Activated T-cell treated with anti-CD3 and anti-CD28 coated beads, Interleukin-2, amount 50 U/mL, for 72 hours (primary cell): ENCODE measurements at regions not wholly inside any gene's neighbourhood (a gene's known extent, or its start where the extent isn't known, plus 50 kb on each side); places are given as distances from the start of the nearest gene placed in this dataset.

Experiments
- ATAC-seq, 2 donors: fragments of 150-1000 bp; cut with Tn5 transposase; replicated peaks in 1 of 2; 2 replicates each; pipeline ENCODE4 v1.10.0; 2021; ENCODE audit warnings: moderate library complexity in 2 of 2, mild to moderate bottlenecking in 1 of 2
- DNase-seq, 2 donors: peaks; one replicate each; pipeline ENCODE4 v3.0.0; 2021 to 2022; ENCODE audit warnings: mixed read lengths in 1 of 2
- H3K27ac Mint-ChIP-seq: one replicate; pipeline ENCODE4 v1.8.0; 2022; ENCODE audit warnings: mild to moderate bottlenecking, moderate library complexity, mixed read lengths
- H3K27me3 Mint-ChIP-seq: one replicate; pipeline ENCODE4 v1.8.0; 2022; ENCODE audit warnings: low read depth, mixed read lengths
- H3K36me3 Mint-ChIP-seq, 2 donors: one replicate each; pipeline ENCODE4 v1.8.0; 2022; ENCODE audit warnings: mixed read lengths in 2 of 2, mild to moderate bottlenecking in 1 of 2; ENCODE audit not compliant: insufficient read depth in 2 of 2
- H3K4me1 Mint-ChIP-seq: one replicate; pipeline ENCODE4 v1.8.0; 2022; ENCODE audit warnings: low read depth, mixed read lengths
- H3K4me3 Mint-ChIP-seq, 2 donors: one replicate each; pipeline ENCODE4 v1.8.0; 2022; ENCODE audit warnings: mild to moderate bottlenecking in 2 of 2, mixed read lengths in 2 of 2, moderate library complexity in 2 of 2
- H3K9me3 Mint-ChIP-seq, 2 donors: one replicate each; pipeline ENCODE4 v1.8.0; 2022; ENCODE audit warnings: mixed read lengths in 2 of 2

DNA sequence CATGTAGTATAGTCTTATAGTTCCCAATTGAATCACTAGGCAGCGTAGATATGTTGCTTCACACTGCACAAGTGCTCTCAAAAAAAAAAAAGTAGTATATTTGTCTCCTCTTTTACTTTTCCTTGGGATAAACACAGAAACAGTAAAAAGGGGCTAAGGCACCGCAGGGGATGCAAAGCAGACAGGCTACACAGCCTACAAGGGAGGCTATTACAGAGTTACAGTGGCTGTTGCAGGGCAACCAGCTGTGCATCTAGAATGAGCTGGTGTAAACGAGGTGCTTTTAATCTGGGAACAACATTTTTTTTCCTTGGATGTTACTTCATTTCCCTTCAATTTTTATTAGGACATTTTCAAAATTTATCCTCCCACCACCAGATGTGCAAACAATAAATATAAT is 1934.7 kb upstream of the CELF4 start:
- no peaks in the 10 kb centered on the region for H3K4me1 Mint-ChIP-seq
- ATAC-seq (no peak), DNase-seq (no peak)
- no peak overlapping the region for H3K27ac Mint-ChIP-seq
- H3K9me3 Mint-ChIP-seq = peaks cover 3 to 5% of the 10 kb centered on the region in 2 donors
- no peaks in the 10 kb centered on the region for H3K27me3 Mint-ChIP-seq
- H3K36me3 Mint-ChIP-seq = no peaks in the 10 kb centered on the region
- no peak overlapping the region for H3K4me3 Mint-ChIP-seq

- no peak for ATAC-seq
- Mint-ChIP-seq H3K27ac (no peak overlapping the region), H3K4me3 (no peak overlapping the region), H3K27me3 (no peaks in the 10 kb centered on the region), H3K9me3 (peaks cover 3 to 4% of the 10 kb centered on the region in 2 donors), H3K4me1 (no peaks in the 10 kb centered on the region), H3K36me3 (no peaks in the 10 kb centered on the region)
- DNase-seq = no peak
These were observed 1932.2 kb upstream of the CELF4 start for GRCh38 chr18:39497821-39498220.

DNA sequence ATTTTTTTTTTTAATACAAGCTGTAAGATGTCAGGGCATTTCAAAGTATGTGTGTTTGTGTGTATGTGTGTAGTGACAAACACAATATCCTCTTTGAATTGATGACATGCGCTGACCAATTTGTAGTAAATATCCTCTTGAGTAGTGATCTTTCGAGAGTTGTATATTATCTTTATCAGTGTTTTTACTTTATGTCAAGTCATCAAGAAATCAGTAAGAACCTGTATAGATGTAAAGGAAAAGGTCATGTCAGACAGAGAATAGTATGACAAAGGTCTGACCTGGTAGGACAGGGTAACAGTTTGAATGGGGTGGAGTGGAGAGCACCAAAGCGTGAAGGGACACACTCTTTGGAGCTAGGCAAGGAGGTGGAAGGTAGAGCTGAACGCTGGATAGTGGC is 1931.4 kb upstream of the CELF4 start:
- H3K4me1 Mint-ChIP-seq = no peaks in the 10 kb centered on the region
- H3K9me3 Mint-ChIP-seq = peaks cover 3 to 4% of the 10 kb centered on the region in 2 donors
- DNase-seq = no peak
- no peaks in the 10 kb centered on the region for H3K27me3 Mint-ChIP-seq
- ATAC-seq = no peak
- H3K36me3 Mint-ChIP-seq = no peaks in the 10 kb centered on the region
- no peak overlapping the region for H3K27ac Mint-ChIP-seq
- no peak overlapping the region for H3K4me3 Mint-ChIP-seq

GRCh38 chr18:39494211-39494896 is 1928.8 kb upstream of the CELF4 start:
- H3K4me1 Mint-ChIP-seq = no peaks in the 10 kb centered on the region
- ATAC-seq (no peak), DNase-seq (no peak)
- no peak overlapping the region for H3K27ac Mint-ChIP-seq
- no peaks in the 10 kb centered on the region for H3K36me3 Mint-ChIP-seq
- H3K27me3 Mint-ChIP-seq = no peaks in the 10 kb centered on the region
- peaks cover 4 to 9% of the 10 kb centered on the region in 2 donors for H3K9me3 Mint-ChIP-seq
- H3K4me3 Mint-ChIP-seq = no peak overlapping the region

- Mint-ChIP-seq H3K36me3 (no peaks in the 10 kb centered on the region), H3K4me3 (no peak overlapping the region), H3K27me3 (no peaks in the 10 kb centered on the region), H3K9me3 (peaks cover 1 to 13% of the 10 kb centered on the region in 2 donors), H3K4me1 (no peaks in the 10 kb centered on the region), H3K27ac (no peak overlapping the region)
- ATAC-seq (no peak), DNase-seq (no peak)
These were observed 1925.8 kb upstream of the CELF4 start for GRCh38 chr18:39491408-39491807.

- H3K9me3 Mint-ChIP-seq = peaks cover 1 to 13% of the 10 kb centered on the region in 2 donors
- no peaks in the 10 kb centered on the region for H3K27me3 Mint-ChIP-seq
- no peaks in the 10 kb centered on the region for H3K36me3 Mint-ChIP-seq
- no peaks in the 10 kb centered on the region for H3K4me1 Mint-ChIP-seq
- DNase-seq (no peak), ATAC-seq (no peak)
- H3K4me3 Mint-ChIP-seq = no peak overlapping the region
- H3K27ac Mint-ChIP-seq = no peak overlapping the region
These were observed 1923.8 kb upstream of the CELF4 start for GRCh38 chr18:39489431-39489830.

- H3K36me3 Mint-ChIP-seq = no peaks in the 10 kb centered on the region
- no peaks in the 10 kb centered on the region for H3K27me3 Mint-ChIP-seq
- H3K27ac Mint-ChIP-seq = no peak overlapping the region
- H3K9me3 Mint-ChIP-seq = peaks cover 0 to 13% of the 10 kb centered on the region in 2 donors
- H3K4me1 Mint-ChIP-seq = no peaks in the 10 kb centered on the region
- H3K4me3 Mint-ChIP-seq = no peak overlapping the region
- DNase-seq = no peak
- no peak for ATAC-seq
These were observed 1922.3 kb upstream of the CELF4 start for GRCh38 chr18:39487932-39488331.

- Mint-ChIP-seq H3K36me3 (no peaks in the 10 kb centered on the region), H3K27me3 (no peaks in the 10 kb centered on the region), H3K4me1 (no peaks in the 10 kb centered on the region), H3K9me3 (peaks cover 0 to 11% of the 10 kb centered on the region in 2 donors), H3K27ac (no peak overlapping the region), H3K4me3 (no peak overlapping the region)
- DNase-seq (no peak), ATAC-seq (no peak)
These were observed 1920.7 kb upstream of the CELF4 start for GRCh38 chr18:39486268-39486667.

DNA sequence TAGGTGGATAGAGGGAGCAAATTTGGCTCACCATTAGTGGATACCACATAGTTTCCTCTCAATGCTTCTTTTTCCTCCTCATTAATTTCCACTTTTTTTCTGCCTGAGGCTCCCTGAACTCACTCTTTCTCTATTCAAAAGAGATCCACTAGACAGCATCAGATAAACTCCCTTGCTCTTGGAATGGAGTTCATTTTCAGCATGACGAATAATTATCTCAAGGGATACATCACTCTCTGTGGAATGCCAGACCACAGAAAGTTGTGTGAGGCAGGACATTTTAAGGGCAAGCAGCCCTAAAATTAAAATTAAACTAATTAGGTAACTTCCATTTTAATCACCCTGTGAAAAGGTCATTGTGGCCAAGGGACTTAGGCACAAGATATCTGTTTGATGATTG is 1920.1 kb upstream of the CELF4 start:
- no peak overlapping the region for H3K4me3 Mint-ChIP-seq
- peaks cover 0 to 11% of the 10 kb centered on the region in 2 donors for H3K9me3 Mint-ChIP-seq
- no peak overlapping the region for H3K27ac Mint-ChIP-seq
- DNase-seq = no peak
- no peaks in the 10 kb centered on the region for H3K27me3 Mint-ChIP-seq
- no peaks in the 10 kb centered on the region for H3K4me1 Mint-ChIP-seq
- no peak for ATAC-seq
- H3K36me3 Mint-ChIP-seq = no peaks in the 10 kb centered on the region

- Mint-ChIP-seq H3K27ac (no peak overlapping the region), H3K27me3 (no peaks in the 10 kb centered on the region), H3K9me3 (no peaks in the 10 kb centered on the region), H3K4me1 (no peaks in the 10 kb centered on the region), H3K36me3 (no peaks in the 10 kb centered on the region), H3K4me3 (no peak overlapping the region)
- no peak for ATAC-seq
- no peak for DNase-seq
These were observed 1915.7 kb upstream of the CELF4 start for GRCh38 chr18:39481281-39481680.

DNA sequence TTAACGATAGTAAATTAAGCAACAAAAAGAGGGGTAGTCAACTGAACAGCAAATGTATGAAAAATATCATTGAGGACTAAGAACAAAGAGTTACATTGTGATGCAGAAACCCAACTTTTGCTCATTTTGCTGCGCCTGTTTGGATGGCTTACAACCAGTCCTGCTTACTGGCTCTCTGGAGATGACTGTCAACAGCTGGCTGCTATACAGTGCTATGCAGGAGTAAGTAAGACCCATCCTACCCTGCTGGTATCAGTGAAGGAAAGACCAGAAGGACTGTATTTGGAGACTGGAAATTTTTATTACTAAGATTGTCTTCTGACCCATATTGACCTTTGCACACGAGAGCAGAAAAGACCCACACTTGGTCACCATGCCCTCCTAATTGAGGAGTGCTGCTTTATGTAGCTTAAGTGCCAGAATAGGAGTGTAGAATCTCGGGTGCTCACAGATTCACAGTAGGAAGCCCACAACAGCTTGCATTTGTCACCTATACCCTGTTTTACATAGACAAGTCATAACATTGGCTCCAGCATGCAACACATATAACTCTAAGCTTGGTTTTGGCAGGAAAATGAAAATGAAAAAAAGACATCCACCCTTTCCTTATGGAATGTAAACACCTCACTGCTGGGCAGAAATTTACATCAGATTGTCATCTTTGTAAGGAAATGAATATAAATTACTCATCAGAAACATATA is 1915.0 kb upstream of the CELF4 start:
- H3K4me1 Mint-ChIP-seq = no peaks in the 10 kb centered on the region
- DNase-seq = no peak

GRCh38 chr18:39464006-39464405 is 1898.4 kb upstream of the CELF4 start:
- DNase-seq (no peak), ATAC-seq (no peak)
- Mint-ChIP-seq H3K4me3 (no peak overlapping the region), H3K9me3 (peaks cover 0 to 7% of the 10 kb centered on the region in 2 donors), H3K27ac (no peak overlapping the region), H3K27me3 (no peaks in the 10 kb centered on the region), H3K36me3 (peaks cover 0 to 2% of the 10 kb centered on the region in 2 donors), H3K4me1 (peaks cover 4% of the 10 kb centered on the region)

More for the DNA sequence above, 1915.0 kb upstream of the CELF4 start:
- H3K27me3 Mint-ChIP-seq = no peaks in the 10 kb centered on the region
- no peak for ATAC-seq
- H3K9me3 Mint-ChIP-seq = no peaks in the 10 kb centered on the region
- no peak overlapping the region for H3K27ac Mint-ChIP-seq
- H3K36me3 Mint-ChIP-seq = no peaks in the 10 kb centered on the region
- H3K4me3 Mint-ChIP-seq = no peak overlapping the region

- peak; percentile 43 to 66 for ATAC-seq
- Mint-ChIP-seq H3K36me3 (peaks cover 0 to 2% of the 10 kb centered on the region in 2 donors), H3K27me3 (no peaks in the 10 kb centered on the region), H3K4me3 (no peak overlapping the region), H3K27ac (no peak overlapping the region), H3K4me1 (peaks cover 4% of the 10 kb centered on the region), H3K9me3 (peaks cover 0 to 9% of the 10 kb centered on the region in 2 donors)
- no peak for DNase-seq
These were observed 1896.8 kb upstream of the CELF4 start for GRCh38 chr18:39462436-39462835.

GRCh38 chr18:39460136-39460535 is 1894.5 kb upstream of the CELF4 start:
- Mint-ChIP-seq H3K27me3 (no peaks in the 10 kb centered on the region), H3K27ac (no peak overlapping the region), H3K4me3 (no peak overlapping the region), H3K4me1 (peaks cover 4% of the 10 kb centered on the region), H3K9me3 (peaks cover 0 to 11% of the 10 kb centered on the region in 2 donors), H3K36me3 (peaks cover 0 to 2% of the 10 kb centered on the region in 2 donors)
- ATAC-seq (no peak), DNase-seq (no peak)
